AG09319 (cell line): ENCODE measurements at regions not wholly inside any gene's neighbourhood (a gene's known extent, or its start where the extent isn't known, plus 50 kb on each side); places are given as distances from the start of the nearest gene placed in this dataset.

Experiments
- DNase-seq: peaks from one replicate; pipeline ENCODE4 v3.0.0-alpha.2; 2010; ENCODE audit warnings: low read depth; ENCODE audit errors: extremely low read depth
- TF ChIP-seq, protein P1 (sequence below): IDR thresholded peaks from 2 replicates; pipeline ENCODE4 v1.5.1; 2011; ENCODE audit warnings: low read depth, mild to moderate bottlenecking, inconsistent platforms, low read length, moderate library complexity

DNA sequence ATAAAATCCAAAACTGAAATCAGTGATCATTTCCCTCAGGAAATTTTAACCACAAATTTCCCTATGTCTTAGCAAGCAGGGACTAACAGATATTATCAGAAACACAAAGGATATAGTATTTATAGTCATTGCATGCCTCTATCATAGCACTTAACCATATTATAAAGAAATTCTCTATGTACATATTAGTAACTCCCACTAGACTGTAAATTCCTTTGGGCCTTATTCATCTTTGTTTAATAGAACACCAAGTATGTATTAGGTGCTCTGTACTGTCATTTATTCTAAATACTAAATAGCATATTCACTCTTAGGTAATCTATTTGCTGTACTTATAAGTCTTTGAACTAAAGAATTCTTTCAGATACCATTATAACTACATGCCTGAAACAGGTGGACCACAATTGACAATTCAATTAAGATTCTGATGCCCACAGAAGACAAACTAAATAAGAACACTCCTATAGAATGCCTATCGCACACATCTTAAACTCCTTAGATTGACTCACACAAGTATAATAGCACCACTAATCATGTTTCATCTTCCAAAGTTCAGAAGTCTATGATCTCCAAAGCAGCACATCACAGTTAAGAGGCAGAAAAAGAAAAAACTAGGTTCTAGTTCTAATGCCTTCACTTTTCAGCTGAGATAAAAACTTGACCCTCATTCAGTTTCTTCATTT lies 134.1 kb downstream of the FSCB start:
- TF ChIP-seq, protein P1, sequence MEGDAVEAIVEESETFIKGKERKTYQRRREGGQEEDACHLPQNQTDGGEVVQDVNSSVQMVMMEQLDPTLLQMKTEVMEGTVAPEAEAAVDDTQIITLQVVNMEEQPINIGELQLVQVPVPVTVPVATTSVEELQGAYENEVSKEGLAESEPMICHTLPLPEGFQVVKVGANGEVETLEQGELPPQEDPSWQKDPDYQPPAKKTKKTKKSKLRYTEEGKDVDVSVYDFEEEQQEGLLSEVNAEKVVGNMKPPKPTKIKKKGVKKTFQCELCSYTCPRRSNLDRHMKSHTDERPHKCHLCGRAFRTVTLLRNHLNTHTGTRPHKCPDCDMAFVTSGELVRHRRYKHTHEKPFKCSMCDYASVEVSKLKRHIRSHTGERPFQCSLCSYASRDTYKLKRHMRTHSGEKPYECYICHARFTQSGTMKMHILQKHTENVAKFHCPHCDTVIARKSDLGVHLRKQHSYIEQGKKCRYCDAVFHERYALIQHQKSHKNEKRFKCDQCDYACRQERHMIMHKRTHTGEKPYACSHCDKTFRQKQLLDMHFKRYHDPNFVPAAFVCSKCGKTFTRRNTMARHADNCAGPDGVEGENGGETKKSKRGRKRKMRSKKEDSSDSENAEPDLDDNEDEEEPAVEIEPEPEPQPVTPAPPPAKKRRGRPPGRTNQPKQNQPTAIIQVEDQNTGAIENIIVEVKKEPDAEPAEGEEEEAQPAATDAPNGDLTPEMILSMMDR, result no peak
- DNase-seq, result no peak

DNA sequence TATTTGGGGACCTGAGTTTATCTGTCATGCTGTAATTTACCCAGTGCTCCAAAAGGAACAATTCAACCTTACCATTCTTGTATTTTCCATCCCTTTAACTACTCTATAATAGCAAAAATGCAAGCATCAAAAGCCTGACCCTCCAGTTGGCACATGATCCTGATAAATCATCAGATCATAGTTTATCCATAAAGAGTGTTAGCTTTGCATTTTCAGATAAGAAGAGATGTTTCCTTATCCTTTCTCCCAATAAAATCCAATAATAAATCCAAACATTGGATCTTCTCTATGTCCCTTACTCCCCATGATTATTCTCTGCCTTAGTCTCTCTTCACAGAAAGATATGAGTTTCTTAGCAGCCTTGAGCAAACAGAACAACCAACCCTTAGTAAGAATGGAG lies 134.9 kb downstream of the FSCB start:
- TF ChIP-seq, protein P1, result no peak

DNA sequence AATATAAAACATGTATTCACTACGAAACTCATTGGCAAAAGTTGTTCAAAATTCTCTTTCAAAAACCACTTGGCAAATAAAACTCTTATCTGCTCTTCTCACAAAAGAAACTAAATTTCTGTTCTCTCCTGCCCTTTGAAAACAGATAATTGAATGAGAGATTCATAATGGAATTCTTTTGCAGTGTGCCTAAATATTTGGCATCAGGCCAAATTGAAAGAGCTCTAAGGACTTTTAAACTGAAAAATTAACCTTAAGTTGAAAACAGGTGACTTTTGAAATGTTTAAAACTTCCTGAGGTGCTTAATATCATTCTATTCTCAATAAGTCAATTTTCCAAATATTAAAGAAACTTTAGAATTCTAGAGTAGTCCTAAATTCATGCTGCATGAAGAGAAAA lies 136.4 kb downstream of the FSCB start:
- TF ChIP-seq, protein P1, result no peak

More for the DNA sequence above, 134.9 kb downstream of the FSCB start:
- no peak for DNase-seq

DNA sequence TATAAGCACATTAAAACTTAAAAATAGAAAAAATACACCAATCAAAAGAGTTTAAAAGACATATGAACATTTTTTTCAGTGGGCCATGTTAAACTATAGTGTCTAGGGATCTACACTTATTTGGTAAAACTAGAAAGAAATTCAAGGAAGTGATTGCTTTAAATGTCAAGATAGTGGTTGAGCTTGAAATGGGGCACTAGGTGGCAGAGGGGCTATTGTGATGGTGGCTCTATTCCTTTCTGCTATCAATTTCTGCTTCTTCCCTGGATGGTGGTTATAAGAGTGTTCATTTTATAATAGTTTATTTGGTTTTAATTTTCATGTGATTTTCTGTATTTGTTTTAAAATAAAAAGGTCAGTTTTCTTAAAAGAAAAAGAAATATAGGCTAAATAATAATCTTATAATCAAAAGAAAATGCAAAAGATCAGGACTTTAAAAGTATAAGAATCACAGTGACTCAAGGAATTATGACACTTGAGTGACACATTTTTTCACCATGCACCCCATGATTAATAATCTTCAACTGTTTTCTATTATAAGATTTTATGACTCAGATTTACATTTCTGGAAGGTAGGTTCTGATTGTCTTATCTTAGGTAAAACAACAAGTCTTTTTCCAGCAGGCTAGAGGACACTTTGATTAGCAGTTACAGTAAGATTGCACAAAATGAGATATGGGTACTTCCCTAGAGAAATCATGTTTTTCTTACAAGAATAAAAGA lies 137.5 kb downstream of the FSCB start:
- DNase-seq, result no peak
- TF ChIP-seq, protein P1, result no peak

More for the DNA sequence above, 136.4 kb downstream of the FSCB start:
- DNase-seq, result no peak

DNA sequence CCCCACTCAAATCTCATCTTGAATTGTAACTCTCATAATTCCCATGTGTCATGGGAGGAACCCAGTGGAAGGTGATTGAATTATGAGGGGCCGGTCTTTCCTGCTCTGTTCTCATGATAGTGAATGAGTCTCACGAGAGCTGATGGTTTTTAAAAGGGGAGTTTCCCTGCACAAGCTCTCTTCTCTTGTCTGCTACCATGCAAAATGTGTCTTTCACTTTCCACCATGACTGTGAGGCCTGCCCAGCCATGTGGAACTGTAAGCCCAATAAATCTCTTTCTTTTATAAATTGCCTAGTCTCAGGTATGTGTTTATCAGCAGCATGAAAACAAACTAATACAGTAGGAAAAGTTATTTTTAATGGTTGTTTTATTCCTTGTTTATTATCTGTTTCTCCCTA lies 146.0 kb downstream of the FSCB start:
- no peak for DNase-seq
- TF ChIP-seq, protein P1, result no peak

DNA sequence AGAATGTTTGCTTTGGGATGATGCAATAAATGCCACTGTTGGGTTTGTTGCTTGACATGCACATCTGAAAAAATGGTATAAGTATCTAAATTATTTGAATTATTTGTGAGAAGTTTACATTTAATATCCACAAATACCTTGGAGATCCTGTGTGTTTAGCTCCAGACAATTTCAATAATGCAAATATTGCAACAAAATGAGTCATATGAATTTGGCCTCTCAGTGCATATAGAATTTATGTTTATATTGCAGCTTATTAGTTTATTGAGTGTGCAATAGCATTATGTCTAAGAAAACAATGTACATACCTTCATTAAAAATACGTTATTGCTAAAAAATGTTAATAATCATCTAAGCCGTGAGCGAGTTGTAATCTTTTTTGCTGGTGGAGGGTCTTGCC lies 153.3 kb downstream of the FSCB start:
- TF ChIP-seq, protein P1, result no peak
- DNase-seq, result no peak

DNA sequence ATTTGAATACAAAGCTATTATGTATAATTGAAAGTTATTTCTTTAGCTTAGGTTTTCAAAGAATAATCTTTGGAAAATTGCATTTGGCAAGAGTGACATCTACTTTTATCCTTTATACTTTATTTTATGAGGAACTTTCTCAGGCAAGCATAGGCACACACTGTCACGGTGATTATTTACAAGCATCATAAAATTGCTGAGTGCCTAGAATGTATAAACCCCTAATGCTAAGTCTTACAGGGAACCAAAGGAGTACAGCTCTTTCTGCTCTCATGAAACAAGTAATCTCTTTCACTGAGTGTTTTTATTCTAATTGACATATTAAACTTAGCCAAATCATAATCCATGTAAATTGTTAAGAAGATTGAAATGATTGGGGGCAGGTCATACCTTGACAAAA lies 154.9 kb downstream of the FSCB start:
- TF ChIP-seq, protein P1, result no peak
- no peak for DNase-seq
